ENCODE measurements at regions not wholly inside any gene's neighbourhood (a gene's known extent, or its start where the extent isn't known, plus 50 kb on each side); places are given as distances from the start of the nearest gene placed in this dataset.

DNA sequence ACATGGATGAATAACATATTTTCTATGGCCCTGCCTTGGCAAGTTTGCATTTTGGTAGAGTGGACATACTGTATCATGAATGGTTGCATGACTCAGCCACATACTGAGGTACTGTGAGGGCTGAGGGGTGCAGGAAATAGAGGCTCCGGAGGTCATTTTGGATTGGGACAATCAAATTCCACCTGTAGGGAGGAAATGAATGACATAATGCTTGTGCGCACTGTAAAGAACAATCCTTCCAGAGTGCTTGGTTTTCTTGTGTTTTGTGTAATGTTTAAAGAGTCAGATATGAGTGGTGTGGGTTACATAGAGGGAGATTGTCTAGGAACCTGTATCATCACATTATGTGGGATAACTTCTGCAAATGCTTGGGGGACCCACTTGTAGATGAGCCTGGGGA is 329.9 kb upstream of the PROX1 start:
- no peaks in the 10 kb centered on the region for H3K4me1 ChIP-seq (ENCODE audit: insufficient read depth, low read length)
- no peak overlapping the region for H3K4me3 ChIP-seq (ENCODE audit: insufficient read depth, low read length)
- no peak overlapping the region for H3K4me2 ChIP-seq (ENCODE audit: insufficient read depth, low read length)
- DNase-seq (ENCODE audit: insufficient read length, low spot score, missing footprints) = no peak
- no peaks in the 10 kb centered on the region for H4K20me1 ChIP-seq (ENCODE audit: insufficient read depth, low read length)
- no peak for TF ChIP-seq CTCF (IDR thresholded peaks at IDR 0.05; ENCODE audit: extremely low read depth, low read depth, low read length)
- no peaks in the 10 kb centered on the region for H3K9me3 ChIP-seq (ENCODE audit: low read depth, low read length)
- no peaks in the 10 kb centered on the region for H3K79me2 ChIP-seq (ENCODE audit: insufficient read depth, low read length)
- H2AFZ ChIP-seq (ENCODE audit: low read length) = no peak overlapping the region
- no peaks in the 10 kb centered on the region for H3K27me3 ChIP-seq (ENCODE audit: insufficient read depth, low read length)
- no peak overlapping the region for H3K27ac ChIP-seq (ENCODE audit: low read depth, low read length)
- no peaks in the 10 kb centered on the region for H3K36me3 ChIP-seq (ENCODE audit: insufficient read depth, low read length)

- peak; percentile 72 for DNase-seq (ENCODE audit: insufficient read length, low spot score, missing footprints)
- Histone ChIP-seq H3K27me3 (ENCODE audit: insufficient read depth, low read length) (no peaks in the 10 kb centered on the region), H3K27ac (ENCODE audit: low read depth, low read length) (no peak overlapping the region), H3K79me2 (ENCODE audit: insufficient read depth, low read length) (no peaks in the 10 kb centered on the region), H4K20me1 (ENCODE audit: insufficient read depth, low read length) (no peaks in the 10 kb centered on the region), H3K9me3 (ENCODE audit: low read depth, low read length) (no peaks in the 10 kb centered on the region), H3K36me3 (ENCODE audit: insufficient read depth, low read length) (no peaks in the 10 kb centered on the region), H3K4me2 (ENCODE audit: insufficient read depth, low read length) (no peak overlapping the region), H3K4me1 (ENCODE audit: insufficient read depth, low read length) (no peaks in the 10 kb centered on the region), H3K4me3 (ENCODE audit: insufficient read depth, low read length) (no peak overlapping the region), H2AFZ (ENCODE audit: low read length) (no peak overlapping the region)
- TF ChIP-seq CTCF (IDR thresholded peaks at IDR 0.05; ENCODE audit: extremely low read depth, low read depth, low read length) = no peak
Observed at GRCh38 chr1:213658457-213658856, 329.3 kb upstream of the PROX1 start.

DNA sequence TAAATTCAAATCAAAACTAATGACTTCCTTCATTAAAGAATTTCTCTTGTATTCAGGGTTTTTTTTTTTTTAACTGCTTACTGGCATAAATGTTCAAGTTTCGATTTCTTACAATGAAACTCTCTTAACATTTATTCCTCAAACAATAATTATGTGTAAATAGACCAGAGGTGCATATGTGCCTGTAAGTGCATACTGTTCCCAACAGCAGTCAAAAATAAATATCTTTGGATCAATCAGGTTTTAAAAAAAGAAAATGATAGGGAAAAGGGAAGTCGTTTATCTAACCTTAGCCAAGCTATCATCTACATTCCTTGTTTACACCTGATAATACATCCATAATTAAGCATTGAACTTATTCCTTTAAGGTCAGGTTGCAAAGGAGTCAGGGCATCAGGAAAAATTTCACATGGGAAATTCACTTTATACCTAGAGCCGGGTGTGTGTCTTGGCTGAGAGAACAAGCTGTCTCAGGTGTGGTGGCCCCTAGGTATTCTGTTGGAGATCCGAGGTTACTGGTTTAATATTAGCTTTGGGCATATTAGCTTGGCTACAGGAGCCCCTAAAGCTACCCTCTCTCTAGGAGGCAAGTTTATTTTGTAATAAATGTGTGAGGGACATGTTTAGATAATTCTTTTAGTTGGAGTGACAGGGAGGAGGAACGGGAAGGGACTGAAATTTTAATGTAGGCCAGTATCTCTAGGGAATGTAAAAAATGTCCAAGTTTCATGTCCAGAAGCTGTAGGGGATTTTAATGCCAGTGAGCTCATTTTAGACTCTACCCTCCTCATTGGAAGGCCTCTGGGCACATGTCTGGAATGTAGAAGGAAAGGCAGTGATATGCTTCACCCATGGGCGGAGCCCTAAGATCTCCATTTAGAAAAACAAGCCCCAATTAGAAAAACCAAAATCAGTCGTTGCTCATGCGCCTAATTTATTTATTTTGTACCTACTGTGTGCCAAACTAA is 327.9 kb upstream of the PROX1 start:
- DNase-seq (ENCODE audit: insufficient read length, low spot score, missing footprints) = no peak
- no peaks in the 10 kb centered on the region for H3K9me3 ChIP-seq (ENCODE audit: low read depth, low read length)

More for the DNA sequence above, 327.9 kb upstream of the PROX1 start:
- H3K27ac ChIP-seq (ENCODE audit: low read depth, low read length) = no peak overlapping the region
- no peak overlapping the region for H2AFZ ChIP-seq (ENCODE audit: low read length)
- H3K27me3 ChIP-seq (ENCODE audit: insufficient read depth, low read length) = no peaks in the 10 kb centered on the region
- no peaks in the 10 kb centered on the region for H3K79me2 ChIP-seq (ENCODE audit: insufficient read depth, low read length)
- H3K4me1 ChIP-seq (ENCODE audit: insufficient read depth, low read length) = no peaks in the 10 kb centered on the region
- no peak for TF ChIP-seq CTCF (IDR thresholded peaks at IDR 0.05; ENCODE audit: extremely low read depth, low read depth, low read length)
- no peaks in the 10 kb centered on the region for H3K36me3 ChIP-seq (ENCODE audit: insufficient read depth, low read length)
- no peaks in the 10 kb centered on the region for H4K20me1 ChIP-seq (ENCODE audit: insufficient read depth, low read length)
- H3K4me3 ChIP-seq (ENCODE audit: insufficient read depth, low read length) = no peak overlapping the region
- H3K4me2 ChIP-seq (ENCODE audit: insufficient read depth, low read length) = no peak overlapping the region
